ENCODE measurements at regions not wholly inside any gene's neighbourhood (a gene's known extent, or its start where the extent isn't known, plus 50 kb on each side); places are given as distances from the start of the nearest gene placed in this dataset.
A peak's percentile ranks its signal among the peaks of the same experiment; 100 is the strongest.

- Mint-ChIP-seq H3K9me3 (peaks cover 10% of the 10 kb centered on the region), H3K27ac (peak overlapping the region; percentile 85), H3K27me3 (no peaks in the 10 kb centered on the region), H3K4me3 (no peak overlapping the region), H3K4me1 (ENCODE audit: unreplicated experiment) (peaks cover 29% of the 10 kb centered on the region), H3K36me3 (peaks cover 3% of the 10 kb centered on the region)
- TF ChIP-seq, protein P1, sequence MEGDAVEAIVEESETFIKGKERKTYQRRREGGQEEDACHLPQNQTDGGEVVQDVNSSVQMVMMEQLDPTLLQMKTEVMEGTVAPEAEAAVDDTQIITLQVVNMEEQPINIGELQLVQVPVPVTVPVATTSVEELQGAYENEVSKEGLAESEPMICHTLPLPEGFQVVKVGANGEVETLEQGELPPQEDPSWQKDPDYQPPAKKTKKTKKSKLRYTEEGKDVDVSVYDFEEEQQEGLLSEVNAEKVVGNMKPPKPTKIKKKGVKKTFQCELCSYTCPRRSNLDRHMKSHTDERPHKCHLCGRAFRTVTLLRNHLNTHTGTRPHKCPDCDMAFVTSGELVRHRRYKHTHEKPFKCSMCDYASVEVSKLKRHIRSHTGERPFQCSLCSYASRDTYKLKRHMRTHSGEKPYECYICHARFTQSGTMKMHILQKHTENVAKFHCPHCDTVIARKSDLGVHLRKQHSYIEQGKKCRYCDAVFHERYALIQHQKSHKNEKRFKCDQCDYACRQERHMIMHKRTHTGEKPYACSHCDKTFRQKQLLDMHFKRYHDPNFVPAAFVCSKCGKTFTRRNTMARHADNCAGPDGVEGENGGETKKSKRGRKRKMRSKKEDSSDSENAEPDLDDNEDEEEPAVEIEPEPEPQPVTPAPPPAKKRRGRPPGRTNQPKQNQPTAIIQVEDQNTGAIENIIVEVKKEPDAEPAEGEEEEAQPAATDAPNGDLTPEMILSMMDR (conservative IDR thresholded peaks at IDR 0.05), result no peak
- no peak for DNase-seq (ENCODE audit: extremely low spot score, unreplicated experiment)
Observed at GRCh38 chr11:27208846-27209245, 154.2 kb downstream of the CCDC34 start.

DNA sequence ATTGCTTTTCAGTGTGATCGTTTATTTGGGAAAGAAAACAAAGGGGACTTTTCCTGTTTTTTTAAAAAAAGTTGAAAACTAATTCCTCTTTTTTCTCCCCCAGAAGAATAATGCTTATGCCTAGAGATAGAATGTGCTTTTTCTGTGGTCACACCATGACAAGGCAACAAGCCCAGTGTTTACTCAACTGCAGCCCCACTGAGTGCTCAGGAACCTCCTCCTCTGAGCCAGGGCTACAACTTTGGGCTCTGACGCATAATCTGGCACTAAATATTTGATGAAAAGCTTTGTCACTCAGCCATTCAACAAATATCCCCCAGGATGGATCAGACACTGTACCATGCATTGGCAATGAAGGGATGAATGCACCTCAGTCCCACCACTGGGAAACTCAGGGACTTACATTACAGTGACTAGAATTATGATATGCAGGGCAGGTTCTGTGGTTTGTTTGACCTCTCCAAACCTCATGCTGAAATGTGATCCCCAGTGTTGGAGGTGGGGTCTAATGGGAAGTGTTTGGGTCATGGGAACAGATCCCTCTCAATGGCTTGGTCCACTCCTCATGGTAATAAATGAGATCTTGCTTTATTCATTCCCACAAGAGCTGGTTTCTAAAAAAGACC lies 155.9 kb downstream of the CCDC34 start:
- TF ChIP-seq, protein P1 (conservative IDR thresholded peaks at IDR 0.05), result no peak
- no peak overlapping the region for H3K27ac Mint-ChIP-seq
- H3K4me3 Mint-ChIP-seq, result no peak overlapping the region
- H3K4me1 Mint-ChIP-seq (ENCODE audit: unreplicated experiment), result peaks cover 25% of the 10 kb centered on the region
- DNase-seq (ENCODE audit: extremely low spot score, unreplicated experiment), result no peak
- H3K27me3 Mint-ChIP-seq, result no peaks in the 10 kb centered on the region
- H3K9me3 Mint-ChIP-seq, result peaks cover 12% of the 10 kb centered on the region
- H3K36me3 Mint-ChIP-seq, result peaks cover 6% of the 10 kb centered on the region

DNA sequence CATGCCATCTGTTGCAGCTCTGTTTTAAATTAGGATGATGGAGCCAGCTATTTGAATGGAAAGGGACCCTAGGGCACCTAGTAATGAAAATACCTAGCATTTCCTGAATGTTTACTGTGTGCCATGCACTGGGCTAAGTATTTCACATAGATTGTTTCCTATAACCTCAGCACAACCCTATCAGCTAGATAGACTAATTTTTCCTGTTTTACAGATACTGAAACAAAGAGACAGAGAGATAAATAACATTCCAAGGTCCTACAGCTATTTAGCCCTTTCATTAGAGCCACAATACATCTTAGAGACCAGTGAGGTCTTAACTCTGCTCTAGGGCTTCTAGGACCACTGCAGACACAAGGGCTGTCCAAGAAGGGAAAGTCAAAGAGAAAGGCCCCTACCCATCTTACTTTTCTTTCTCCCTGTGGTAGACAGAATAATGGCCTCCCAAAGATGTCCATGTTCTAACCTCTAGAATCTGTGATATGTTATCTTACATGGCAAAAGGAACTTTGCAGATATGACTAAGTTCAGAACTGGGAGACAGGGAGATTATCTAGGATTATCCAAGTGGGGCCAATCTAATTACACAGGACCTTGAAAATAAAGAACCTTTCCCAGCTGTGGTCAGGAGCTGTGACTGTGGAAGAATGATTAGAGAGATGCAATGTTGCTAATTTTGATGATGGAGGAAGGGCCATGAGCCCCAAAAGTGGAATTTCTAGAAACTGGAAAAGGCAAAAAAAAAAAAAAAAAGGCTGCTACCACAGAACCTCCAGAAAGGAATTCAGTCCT lies 157.0 kb downstream of the CCDC34 start:
- DNase-seq (ENCODE audit: extremely low spot score, unreplicated experiment), result no peak
- Mint-ChIP-seq H3K27ac (peak overlapping the region; percentile 89), H3K36me3 (peaks cover 6% of the 10 kb centered on the region), H3K4me1 (ENCODE audit: unreplicated experiment) (peaks cover 36% of the 10 kb centered on the region), H3K27me3 (no peaks in the 10 kb centered on the region), H3K9me3 (peaks cover 15% of the 10 kb centered on the region), H3K4me3 (peak overlapping the region; percentile 63)
- TF ChIP-seq, protein P1 (conservative IDR thresholded peaks at IDR 0.05), result no peak

DNA sequence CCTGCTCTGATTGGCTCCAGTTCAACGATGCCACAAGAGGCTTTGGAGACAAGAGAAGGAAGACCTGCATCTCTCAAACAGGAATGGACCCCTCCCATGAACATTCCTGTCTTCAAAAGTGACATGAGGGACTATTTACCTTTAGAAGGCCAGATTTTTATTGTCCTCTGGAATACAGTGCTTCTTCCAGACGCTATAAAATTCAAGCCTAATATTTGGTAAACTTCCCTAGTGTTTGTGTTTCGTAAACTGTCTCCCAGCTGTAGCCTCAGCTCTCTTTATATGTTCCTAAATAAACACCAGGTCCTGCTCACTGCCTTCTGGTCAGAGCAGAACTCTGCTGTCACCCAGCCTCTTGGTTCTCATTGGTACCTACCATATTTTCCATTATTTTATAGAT lies 157.8 kb downstream of the CCDC34 start:
- Mint-ChIP-seq H3K27ac (peak overlapping the region; percentile 89), H3K36me3 (peaks cover 6% of the 10 kb centered on the region), H3K9me3 (peaks cover 15% of the 10 kb centered on the region), H3K27me3 (no peaks in the 10 kb centered on the region), H3K4me1 (ENCODE audit: unreplicated experiment) (peaks cover 41% of the 10 kb centered on the region), H3K4me3 (no peak overlapping the region)
- DNase-seq (ENCODE audit: extremely low spot score, unreplicated experiment), result no peak
- TF ChIP-seq, protein P1 (conservative IDR thresholded peaks at IDR 0.05), result no peak

GRCh38 chr11:27204529-27204928 lies 158.5 kb downstream of the CCDC34 start:
- no peak for DNase-seq (ENCODE audit: extremely low spot score, unreplicated experiment)
- Mint-ChIP-seq H3K27me3 (no peaks in the 10 kb centered on the region), H3K36me3 (peaks cover 6% of the 10 kb centered on the region), H3K4me3 (no peak overlapping the region), H3K9me3 (peaks cover 14% of the 10 kb centered on the region), H3K4me1 (ENCODE audit: unreplicated experiment) (peaks cover 40% of the 10 kb centered on the region), H3K27ac (peak overlapping the region; percentile 89)
- TF ChIP-seq, protein P1 (conservative IDR thresholded peaks at IDR 0.05), result peak; percentile 58
